SK-N-SH (cell line): ENCODE measurements at regions not wholly inside any gene's neighbourhood (a gene's known extent, or its start where the extent isn't known, plus 50 kb on each side); places are given as distances from the start of the nearest gene placed in this dataset.

Experiments
- CTCF ChIA-PET: fragments of 300-600, 350-600 bp; formaldehyde crosslinking; extraction: SDS; loops from one replicate; lab custom pipeline; 2021; lab: Yijun Ruan, JAX
- POLR2A ChIA-PET: fragments of 350-600 bp; sonication (Branson Sonifier 250); formaldehyde crosslinking; extraction: SDS; loops from one replicate; lab custom pipeline; 2020; ENCODE audit warnings: antibody characterized with exemption, inconsistent platforms; lab: Yijun Ruan, JAX
- DNase-seq: peaks from one replicate; pipeline ENCODE4 v3.0.0; 2012
- H2AFZ ChIP-seq: fragments of 200-600 bp; sonication (generic); 2 replicates; pipeline ENCODE4 v1.8.1; 2016; ENCODE audit warnings: antibody characterized with exemption, mild to moderate bottlenecking, low read depth
- H3F3A ChIP-seq: fragments of 200-600 bp; sonication (generic); replicated peaks from 2 replicates; pipeline ENCODE3; 2016; ENCODE audit warnings: antibody characterized with exemption, mild to moderate bottlenecking; ENCODE audit not compliant: insufficient read depth
- H3K27ac ChIP-seq, 2 experiments: fragments of 200-500 bp in 1 of 2; fragments of 200-600 bp in 1 of 2; sonication (Bioruptor generic) in 1 of 2; sonication (generic), shearing (Covaris generic) in 1 of 2; 2 replicates each; pipeline versions ENCODE4 v1.5.1 to v1.6.1; 2014 to 2016; ENCODE audit warnings: low read depth in 2 of 2, inconsistent platforms in 1 of 2, low read length in 1 of 2, mild to moderate bottlenecking in 1 of 2, mixed read lengths in 1 of 2
- H3K27me3 ChIP-seq: fragments of 200-600 bp; sonication (generic), shearing (Covaris generic); 2 replicates; pipeline ENCODE4 v1.6.1; 2016; ENCODE audit warnings: mixed run types; ENCODE audit not compliant: insufficient read depth
- H3K36me3 ChIP-seq, 2 experiments: fragments of 200-500 bp in 1 of 2; fragments of 200-600 bp in 1 of 2; sonication (Bioruptor generic) in 1 of 2; sonication (generic) in 1 of 2; replicated peaks in 1 of 2; 2 replicates each; pipeline versions ENCODE3 to v1.5.1; 2014 to 2016; ENCODE audit warnings: low read length in 1 of 2, mild to moderate bottlenecking in 1 of 2; ENCODE audit not compliant: insufficient read depth in 2 of 2, control insufficient read depth in 1 of 2
- H3K4me1 ChIP-seq, 2 experiments: fragments of 200-500 bp in 1 of 2; fragments of 200-600 bp in 1 of 2; sonication (Bioruptor generic) in 1 of 2; sonication (generic), shearing (Covaris generic) in 1 of 2; 2 replicates each; pipeline versions ENCODE4 v1.5.1 to v1.6.1; 2014 to 2016; ENCODE audit warnings: low read depth in 1 of 2, low read length in 1 of 2, mixed run types in 1 of 2; ENCODE audit not compliant: insufficient read depth in 2 of 2, control insufficient read depth in 1 of 2
- H3K4me2 ChIP-seq: fragments of 200-600 bp; sonication (generic), shearing (Covaris generic); 2 replicates; pipeline ENCODE4 v1.6.1; 2017; ENCODE audit warnings: mixed run types
- H3K4me3 ChIP-seq, 2 experiments: fragments of 200-500 bp in 1 of 2; fragments of 200-600 bp in 1 of 2; sonication (Bioruptor generic) in 1 of 2; sonication (generic), shearing (Covaris generic) in 1 of 2; 2 replicates each; pipeline versions ENCODE4 v1.5.1 to v1.8.1; 2014 to 2016; ENCODE audit warnings: low read depth in 2 of 2, inconsistent platforms in 1 of 2, low read length in 1 of 2, mild to moderate bottlenecking in 1 of 2, mixed read lengths in 1 of 2, moderate library complexity in 1 of 2
- H3K79me2 ChIP-seq: fragments of 200-600 bp; sonication (generic); 2 replicates; pipeline ENCODE4 v1.8.1; 2017; ENCODE audit warnings: mild to moderate bottlenecking; ENCODE audit not compliant: insufficient read depth
- H3K9ac ChIP-seq: fragments of 200-600 bp; sonication (generic); 2 replicates; pipeline ENCODE4 v1.6.1; 2017; ENCODE audit warnings: mixed run types
- H3K9me2 ChIP-seq: fragments of 200-600 bp; sonication (generic); 2 replicates; pipeline ENCODE4 v1.6.1; 2017; ENCODE audit warnings: mixed run types
- H3K9me3 ChIP-seq: fragments of 200-600 bp; sonication (generic); 2 replicates; pipeline ENCODE4 v1.6.1; 2017; ENCODE audit warnings: mixed run types, mild to moderate bottlenecking, moderate library complexity
- H4K20me1 ChIP-seq: fragments of 200-600 bp; sonication (generic); 2 replicates; pipeline ENCODE4 v1.6.1; 2017; ENCODE audit warnings: mild to moderate bottlenecking, mixed run types; ENCODE audit not compliant: insufficient read depth
- CHD2 ChIP-seq: fragments of 150-350 bp; IDR thresholded peaks from 2 replicates; pipeline ENCODE4 v1.6.1; 2018; ENCODE audit warnings: low read length; ENCODE audit not compliant: partially characterized antibody
- FOSL2 ChIP-seq: IDR thresholded peaks from 2 replicates; pipeline ENCODE4 v1.4.0; 2012; ENCODE audit warnings: low read depth, mild to moderate bottlenecking, moderate library complexity, borderline replicate concordance
- FOXM1 ChIP-seq: IDR thresholded peaks from 2 replicates; pipeline ENCODE4 v1.4.0; 2012; ENCODE audit warnings: low read depth, mild to moderate bottlenecking
- JUND ChIP-seq: IDR thresholded peaks from 2 replicates; pipeline ENCODE4 v1.4.0; 2012
- MEF2A ChIP-seq: IDR thresholded peaks from 2 replicates; pipeline ENCODE4 v1.4.0; 2012; ENCODE audit warnings: low read depth, borderline replicate concordance
- RAD21 ChIP-seq: IDR thresholded peaks from 2 replicates; pipeline ENCODE4 v1.6.1; 2012; ENCODE audit warnings: mild to moderate bottlenecking, low read length
- RXRA ChIP-seq: IDR thresholded peaks from 2 replicates; pipeline ENCODE4 v1.4.0; 2012; ENCODE audit warnings: low read depth, mild to moderate bottlenecking, borderline replicate concordance
- SIN3A ChIP-seq: IDR thresholded peaks from 2 replicates; pipeline ENCODE4 v1.6.1; 2012; ENCODE audit warnings: low read depth, mild to moderate bottlenecking, low read length, moderate library complexity, borderline replicate concordance
- SMC3 ChIP-seq: IDR thresholded peaks from 2 replicates; pipeline ENCODE4 v1.6.1; 2012; ENCODE audit warnings: low read depth, low read length, improper control_type of control experiment
- TEAD4 ChIP-seq: IDR thresholded peaks from 2 replicates; pipeline ENCODE4 v1.4.0; 2012; ENCODE audit warnings: mild to moderate bottlenecking, borderline replicate concordance; ENCODE audit not compliant: insufficient read depth
- WGBS: methylation state at CpG from one replicate; pipeline ENCODE4 v1.1.6; 2017; ENCODE audit warnings: low lambda C conversion rate; 5-methylcytosine and 5-hydroxymethylcytosine counted together
- TF ChIP-seq, protein P1 (sequence below): IDR thresholded peaks from 2 replicates; pipeline ENCODE4 v1.4.0; 2012; ENCODE audit warnings: low read depth, borderline replicate concordance
- TF ChIP-seq, protein P2 (sequence below): IDR thresholded peaks from 2 replicates; pipeline ENCODE4 v1.4.0; 2012; ENCODE audit warnings: low read depth
- TF ChIP-seq, protein P3 (sequence below): IDR thresholded peaks from 2 replicates; pipeline ENCODE4; 2012
- TF ChIP-seq, protein P4 (sequence below): fragments of 200-600 bp; sonication (generic); IDR thresholded peaks from 2 replicates; pipeline ENCODE4 v1.6.1; 2017; ENCODE audit warnings: antibody characterized with exemption, mild to moderate bottlenecking, moderate library complexity
- TF ChIP-seq, protein P5 (sequence below): fragments of 150-350 bp; IDR thresholded peaks from 2 replicates; pipeline ENCODE4 v1.6.1; 2017; ENCODE audit warnings: antibody characterized with exemption, low read length, low read depth, borderline replicate concordance

DNA sequence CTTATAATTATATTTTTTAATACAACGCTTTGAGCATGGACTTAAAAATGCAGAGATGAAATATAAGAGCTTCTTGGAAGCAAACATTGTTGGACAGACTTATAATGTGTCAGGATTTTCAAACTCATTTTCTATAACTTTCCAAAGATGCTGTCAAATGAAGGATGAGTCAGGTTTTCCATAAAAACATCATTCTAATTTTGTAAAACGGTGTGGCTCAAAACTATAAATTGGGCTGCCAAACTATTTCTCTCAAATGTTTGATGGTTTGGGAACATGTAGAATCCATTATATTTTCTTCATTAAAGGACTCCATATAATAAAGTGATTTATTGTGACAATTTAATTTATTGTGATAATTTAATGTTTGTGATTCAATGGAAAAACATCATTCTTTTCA, 511.2 kb downstream of the USP25 start:
- no peak overlapping the region for H3K9ac ChIP-seq
- H3K27me3 ChIP-seq, result no peaks in the 10 kb centered on the region
- no peak overlapping the region for H3K27ac ChIP-seq
- DNase-seq, result no peak
- H3K36me3 ChIP-seq, result no peaks in the 10 kb centered on the region
- H3F3A ChIP-seq, result no peaks in the 10 kb centered on the region
- ChIA-PET CTCF (interaction anchor here (0.8 kb wide), 1 partner anchor 8 kb away, joined by 4 read pairs; no protein-coding TSS in a partner anchor), POLR2A (no interaction called here)
- no peaks in the 10 kb centered on the region for H4K20me1 ChIP-seq
- no peaks in the 10 kb centered on the region for H3K9me2 ChIP-seq
- no peaks in the 10 kb centered on the region for H3K79me2 ChIP-seq
- no peak for TF ChIP-seq SIN3A
- TF ChIP-seq, protein P1, sequence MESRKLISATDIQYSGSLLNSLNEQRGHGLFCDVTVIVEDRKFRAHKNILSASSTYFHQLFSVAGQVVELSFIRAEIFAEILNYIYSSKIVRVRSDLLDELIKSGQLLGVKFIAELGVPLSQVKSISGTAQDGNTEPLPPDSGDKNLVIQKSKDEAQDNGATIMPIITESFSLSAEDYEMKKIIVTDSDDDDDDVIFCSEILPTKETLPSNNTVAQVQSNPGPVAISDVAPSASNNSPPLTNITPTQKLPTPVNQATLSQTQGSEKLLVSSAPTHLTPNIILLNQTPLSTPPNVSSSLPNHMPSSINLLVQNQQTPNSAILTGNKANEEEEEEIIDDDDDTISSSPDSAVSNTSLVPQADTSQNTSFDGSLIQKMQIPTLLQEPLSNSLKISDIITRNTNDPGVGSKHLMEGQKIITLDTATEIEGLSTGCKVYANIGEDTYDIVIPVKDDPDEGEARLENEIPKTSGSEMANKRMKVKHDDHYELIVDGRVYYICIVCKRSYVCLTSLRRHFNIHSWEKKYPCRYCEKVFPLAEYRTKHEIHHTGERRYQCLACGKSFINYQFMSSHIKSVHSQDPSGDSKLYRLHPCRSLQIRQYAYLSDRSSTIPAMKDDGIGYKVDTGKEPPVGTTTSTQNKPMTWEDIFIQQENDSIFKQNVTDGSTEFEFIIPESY, result no peak
- no peak for TF ChIP-seq FOXM1
- TF ChIP-seq RXRA, result no peak
- TF ChIP-seq, protein P2, sequence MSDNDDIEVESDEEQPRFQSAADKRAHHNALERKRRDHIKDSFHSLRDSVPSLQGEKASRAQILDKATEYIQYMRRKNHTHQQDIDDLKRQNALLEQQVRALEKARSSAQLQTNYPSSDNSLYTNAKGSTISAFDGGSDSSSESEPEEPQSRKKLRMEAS, result no peak
- TF ChIP-seq, protein P3, sequence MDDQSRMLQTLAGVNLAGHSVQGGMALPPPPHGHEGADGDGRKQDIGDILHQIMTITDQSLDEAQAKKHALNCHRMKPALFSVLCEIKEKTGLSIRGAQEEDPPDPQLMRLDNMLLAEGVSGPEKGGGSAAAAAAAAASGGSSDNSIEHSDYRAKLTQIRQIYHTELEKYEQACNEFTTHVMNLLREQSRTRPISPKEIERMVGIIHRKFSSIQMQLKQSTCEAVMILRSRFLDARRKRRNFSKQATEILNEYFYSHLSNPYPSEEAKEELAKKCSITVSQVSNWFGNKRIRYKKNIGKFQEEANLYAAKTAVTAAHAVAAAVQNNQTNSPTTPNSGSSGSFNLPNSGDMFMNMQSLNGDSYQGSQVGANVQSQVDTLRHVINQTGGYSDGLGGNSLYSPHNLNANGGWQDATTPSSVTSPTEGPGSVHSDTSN, result no peak
- TF ChIP-seq, protein P4, sequence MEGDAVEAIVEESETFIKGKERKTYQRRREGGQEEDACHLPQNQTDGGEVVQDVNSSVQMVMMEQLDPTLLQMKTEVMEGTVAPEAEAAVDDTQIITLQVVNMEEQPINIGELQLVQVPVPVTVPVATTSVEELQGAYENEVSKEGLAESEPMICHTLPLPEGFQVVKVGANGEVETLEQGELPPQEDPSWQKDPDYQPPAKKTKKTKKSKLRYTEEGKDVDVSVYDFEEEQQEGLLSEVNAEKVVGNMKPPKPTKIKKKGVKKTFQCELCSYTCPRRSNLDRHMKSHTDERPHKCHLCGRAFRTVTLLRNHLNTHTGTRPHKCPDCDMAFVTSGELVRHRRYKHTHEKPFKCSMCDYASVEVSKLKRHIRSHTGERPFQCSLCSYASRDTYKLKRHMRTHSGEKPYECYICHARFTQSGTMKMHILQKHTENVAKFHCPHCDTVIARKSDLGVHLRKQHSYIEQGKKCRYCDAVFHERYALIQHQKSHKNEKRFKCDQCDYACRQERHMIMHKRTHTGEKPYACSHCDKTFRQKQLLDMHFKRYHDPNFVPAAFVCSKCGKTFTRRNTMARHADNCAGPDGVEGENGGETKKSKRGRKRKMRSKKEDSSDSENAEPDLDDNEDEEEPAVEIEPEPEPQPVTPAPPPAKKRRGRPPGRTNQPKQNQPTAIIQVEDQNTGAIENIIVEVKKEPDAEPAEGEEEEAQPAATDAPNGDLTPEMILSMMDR, result no peak
- no peak for TF ChIP-seq MEF2A
- no peak for TF ChIP-seq JUND
- TF ChIP-seq SMC3, result no peak
- no peak for TF ChIP-seq RAD21
- TF ChIP-seq, protein P5, sequence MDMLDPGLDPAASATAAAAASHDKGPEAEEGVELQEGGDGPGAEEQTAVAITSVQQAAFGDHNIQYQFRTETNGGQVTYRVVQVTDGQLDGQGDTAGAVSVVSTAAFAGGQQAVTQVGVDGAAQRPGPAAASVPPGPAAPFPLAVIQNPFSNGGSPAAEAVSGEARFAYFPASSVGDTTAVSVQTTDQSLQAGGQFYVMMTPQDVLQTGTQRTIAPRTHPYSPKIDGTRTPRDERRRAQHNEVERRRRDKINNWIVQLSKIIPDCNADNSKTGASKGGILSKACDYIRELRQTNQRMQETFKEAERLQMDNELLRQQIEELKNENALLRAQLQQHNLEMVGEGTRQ, result no peak
- TF ChIP-seq FOSL2, result no peak
- no peak for TF ChIP-seq CHD2
- no peak for TF ChIP-seq TEAD4
- H3K4me1 ChIP-seq, result no peaks in the 10 kb centered on the region
- no peak overlapping the region for H3K4me3 ChIP-seq
- 33% methylated on average over 2 of the region's 2 CpGs for WGBS
- no peaks in the 10 kb centered on the region for H3K9me3 ChIP-seq
- H3K4me2 ChIP-seq, result no peak overlapping the region
- H2AFZ ChIP-seq, result no peak overlapping the region
